Memory B cell (primary cell): ENCODE measurements at regions not wholly inside any gene's neighbourhood (a gene's known extent, or its start where the extent isn't known, plus 50 kb on each side); places are given as distances from the start of the nearest gene placed in this dataset.

Experiments
- ATAC-seq: fragments of 150-1000 bp; cut with Tn5 transposase; 2 replicates; pipeline ENCODE4 v1.10.0; 2021; ENCODE audit warnings: low read depth, mild to moderate bottlenecking, moderate library complexity
- DNase-seq, 2 donors: peaks; one replicate each; pipeline ENCODE4 v3.0.0; 2022; ENCODE audit warnings: low spot score in 2 of 2
- H3K27ac Mint-ChIP-seq: one replicate; pipeline ENCODE4 v1.8.0; 2022; ENCODE audit warnings: mild to moderate bottlenecking, moderate library complexity, mixed read lengths
- H3K27me3 Mint-ChIP-seq: one replicate; pipeline ENCODE4 v1.8.0; 2022; ENCODE audit warnings: mixed read lengths
- H3K36me3 Mint-ChIP-seq: one replicate; pipeline ENCODE4 v1.8.0; 2022; ENCODE audit warnings: mild to moderate bottlenecking, mixed read lengths
- H3K4me1 Mint-ChIP-seq: one replicate; pipeline ENCODE4 v1.8.0; 2022; ENCODE audit warnings: mixed read lengths
- H3K4me3 Mint-ChIP-seq: one replicate; pipeline ENCODE4 v1.8.0; 2022; ENCODE audit warnings: mild to moderate bottlenecking, moderate library complexity, mixed read lengths
- H3K9me3 Mint-ChIP-seq: one replicate; pipeline ENCODE4 v1.8.0; 2022; ENCODE audit warnings: mixed read lengths

DNA sequence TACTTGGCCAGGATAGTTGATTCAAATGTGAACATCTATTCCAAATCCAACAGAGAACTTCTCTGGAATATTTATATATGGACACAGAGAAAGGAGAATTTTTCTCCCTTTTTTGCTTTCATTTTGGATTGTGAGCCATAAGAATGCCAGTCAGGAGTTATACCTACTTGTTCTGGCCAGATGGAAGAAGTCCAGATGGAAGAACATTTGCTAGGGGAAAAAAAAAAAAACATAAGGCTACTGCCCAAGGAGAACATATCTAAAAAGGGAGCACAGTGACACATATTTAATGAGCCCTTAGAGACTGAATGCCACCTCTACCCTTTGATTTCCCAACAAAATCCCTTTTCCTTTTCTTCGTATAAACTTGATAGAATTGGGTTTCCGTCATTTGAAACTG, 61.7 kb upstream of the PPP2R2B start:
- DNase-seq (no peak), ATAC-seq (no peak)
- Mint-ChIP-seq H3K27ac (no peak overlapping the region), H3K27me3 (no peaks in the 10 kb centered on the region), H3K36me3 (no peaks in the 10 kb centered on the region), H3K4me1 (no peaks in the 10 kb centered on the region), H3K9me3 (peaks cover 1% of the 10 kb centered on the region), H3K4me3 (no peak overlapping the region)

DNA sequence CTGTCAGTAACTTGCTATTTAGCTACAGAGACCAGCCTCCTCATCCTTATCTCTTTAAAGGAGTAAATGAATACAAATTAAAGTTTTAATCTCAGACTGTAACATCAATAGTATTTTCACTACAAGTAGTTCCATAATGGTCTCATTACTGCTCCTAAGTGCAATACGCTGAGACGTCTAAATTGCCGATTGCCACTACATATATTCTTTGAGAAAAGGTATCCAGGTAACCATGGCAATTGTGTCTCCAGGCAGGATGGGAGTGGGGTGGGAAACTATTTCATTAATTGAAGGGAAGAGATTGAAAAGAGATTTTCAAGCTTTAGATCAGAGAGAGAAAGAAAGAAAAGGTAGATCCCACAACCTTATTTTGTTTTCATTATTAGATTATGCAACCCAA, 65.5 kb upstream of the PPP2R2B start:
- H3K27ac Mint-ChIP-seq: no peak overlapping the region
- H3K27me3 Mint-ChIP-seq: no peaks in the 10 kb centered on the region
- H3K4me1 Mint-ChIP-seq: no peaks in the 10 kb centered on the region

DNA sequence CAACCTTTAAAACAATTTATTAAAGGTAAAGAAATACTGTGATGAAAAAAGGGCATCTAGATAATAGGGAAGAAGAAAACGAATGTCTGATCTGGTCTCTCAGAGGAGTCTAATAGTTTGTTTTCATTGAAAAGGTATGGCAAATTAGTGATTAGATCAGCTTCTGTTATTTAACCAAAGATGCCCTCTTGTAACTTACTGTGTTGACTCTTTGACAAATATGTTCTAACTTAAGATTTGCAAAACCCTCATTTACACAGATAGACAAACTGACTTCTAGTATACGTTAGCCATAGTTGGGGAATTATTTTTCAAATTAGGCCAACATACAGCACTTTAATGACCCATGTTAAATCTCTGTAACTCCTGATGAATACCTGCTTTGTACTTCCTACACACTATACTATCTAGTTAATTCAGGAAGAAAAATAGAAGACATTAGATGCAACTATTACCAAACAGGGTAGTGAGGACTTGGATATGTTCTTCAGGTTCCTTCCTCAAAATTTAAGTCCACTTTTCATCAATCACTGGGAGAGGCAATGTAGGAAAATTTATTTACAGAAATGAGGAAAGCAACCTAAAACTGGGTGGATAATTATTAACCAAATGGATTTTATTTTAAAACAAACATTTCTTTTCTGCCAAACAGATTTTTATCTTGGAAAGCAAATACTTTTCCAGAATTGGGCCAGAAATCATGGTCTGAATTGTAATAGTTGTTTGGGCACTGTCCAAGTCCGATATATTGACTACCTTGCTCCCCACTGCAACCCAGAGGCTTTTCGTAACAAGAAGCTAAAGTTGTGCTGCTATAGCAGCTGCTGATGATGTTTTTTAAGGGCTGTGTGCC, 66.4 kb upstream of the PPP2R2B start:
- Mint-ChIP-seq H3K4me3 (no peak overlapping the region), H3K9me3 (peaks cover 1% of the 10 kb centered on the region), H3K27me3 (peaks cover 2% of the 10 kb centered on the region), H3K4me1 (no peaks in the 10 kb centered on the region), H3K27ac (no peak overlapping the region), H3K36me3 (no peaks in the 10 kb centered on the region)
- DNase-seq: no peak
- ATAC-seq: no peak

More for the DNA sequence above, 65.5 kb upstream of the PPP2R2B start:
- peaks cover 1% of the 10 kb centered on the region for H3K9me3 Mint-ChIP-seq
- H3K4me3 Mint-ChIP-seq: no peak overlapping the region
- DNase-seq: no peak
- no peaks in the 10 kb centered on the region for H3K36me3 Mint-ChIP-seq
- no peak for ATAC-seq

DNA sequence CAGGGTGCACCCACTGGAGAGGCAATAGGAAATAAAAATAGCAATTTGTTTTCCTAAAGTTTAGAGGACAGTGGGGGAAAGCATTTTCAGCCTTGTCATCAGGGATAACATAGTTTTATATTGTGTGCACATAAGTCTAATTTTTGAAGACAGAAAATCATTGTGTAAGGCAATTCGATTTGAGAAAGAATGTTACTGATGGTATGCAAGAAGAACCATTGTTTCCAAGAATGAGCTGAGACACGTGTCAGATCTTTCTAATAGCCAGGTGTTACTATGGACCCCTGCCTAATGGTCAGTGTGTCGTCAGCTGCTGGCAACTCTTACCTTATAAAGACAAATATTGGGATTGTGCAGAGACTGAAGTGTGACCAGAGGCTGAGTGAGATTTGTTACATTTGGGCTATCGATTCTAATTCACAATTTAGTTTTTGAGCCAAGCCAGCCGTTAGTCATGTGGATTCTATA, 67.1 kb upstream of the PPP2R2B start:
- H3K9me3 Mint-ChIP-seq: peaks cover 1% of the 10 kb centered on the region
- H3K27ac Mint-ChIP-seq: no peak overlapping the region
- H3K4me3 Mint-ChIP-seq: no peak overlapping the region
- ATAC-seq (no peak), DNase-seq (no peak)
- peaks cover 2% of the 10 kb centered on the region for H3K27me3 Mint-ChIP-seq
- H3K36me3 Mint-ChIP-seq: no peaks in the 10 kb centered on the region
- no peaks in the 10 kb centered on the region for H3K4me1 Mint-ChIP-seq

DNA sequence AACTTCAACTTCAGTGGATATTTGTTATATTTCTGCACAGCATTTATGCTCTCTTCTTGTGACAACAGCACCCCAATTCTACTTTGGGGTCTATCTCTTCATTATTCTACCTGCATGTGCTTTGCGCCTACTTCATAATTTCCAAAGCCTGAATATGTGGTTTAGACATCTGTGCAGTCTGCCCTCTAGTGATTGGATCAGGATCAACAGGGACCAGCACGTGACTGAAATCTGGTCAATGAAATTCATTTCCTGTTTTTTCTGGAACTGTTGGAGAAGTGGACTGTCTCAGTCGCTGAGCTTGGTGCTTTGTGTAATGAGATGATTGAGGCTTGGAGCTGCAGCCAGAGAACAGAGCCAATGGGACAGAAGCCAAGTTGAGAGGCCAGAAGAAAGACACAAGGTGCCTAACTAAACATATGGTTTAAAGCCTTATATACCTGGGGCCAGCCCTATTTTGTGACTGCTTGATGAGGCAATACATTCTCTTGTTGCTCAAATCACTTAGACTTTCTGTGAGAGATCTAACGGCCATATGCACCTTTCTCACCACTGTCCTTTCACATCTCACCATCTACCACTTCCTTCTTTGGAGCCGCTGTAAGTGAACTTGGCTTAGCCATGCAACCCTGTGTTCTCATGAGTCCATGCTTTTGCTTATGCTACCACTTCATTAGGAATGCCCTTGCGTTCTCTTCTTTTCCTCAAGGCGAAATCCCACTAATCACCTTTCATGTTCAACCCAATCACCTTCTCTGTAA, 68.8 kb upstream of the PPP2R2B start:
- DNase-seq (no peak), ATAC-seq (no peak)
- no peaks in the 10 kb centered on the region for H3K36me3 Mint-ChIP-seq
- peaks cover 2% of the 10 kb centered on the region for H3K27me3 Mint-ChIP-seq
- H3K4me3 Mint-ChIP-seq: no peak overlapping the region
- no peaks in the 10 kb centered on the region for H3K9me3 Mint-ChIP-seq
- no peak overlapping the region for H3K27ac Mint-ChIP-seq
- H3K4me1 Mint-ChIP-seq: no peaks in the 10 kb centered on the region

DNA sequence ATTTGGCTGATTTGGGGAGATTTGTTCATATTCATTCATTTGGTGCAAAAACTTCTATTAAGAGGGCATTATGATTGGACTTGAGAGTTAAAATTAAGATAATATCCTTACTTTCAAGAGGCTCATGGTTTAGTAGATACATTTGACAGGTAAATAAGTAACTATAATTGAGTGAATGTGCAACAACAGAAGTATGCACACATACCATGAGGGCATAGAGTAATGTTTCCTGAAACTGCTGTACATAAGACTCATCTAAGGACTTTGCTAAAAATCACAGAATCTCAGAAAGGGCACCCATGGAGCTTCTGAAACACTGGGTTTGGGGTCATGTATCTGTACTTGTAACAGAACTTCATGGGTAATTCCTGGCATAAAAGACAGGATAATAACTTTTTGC, 70.1 kb upstream of the PPP2R2B start:
- Mint-ChIP-seq H3K27me3 (peaks cover 2% of the 10 kb centered on the region), H3K27ac (no peak overlapping the region), H3K4me3 (no peak overlapping the region), H3K36me3 (no peaks in the 10 kb centered on the region), H3K4me1 (no peaks in the 10 kb centered on the region), H3K9me3 (no peaks in the 10 kb centered on the region)
- DNase-seq (no peak), ATAC-seq (no peak)

DNA sequence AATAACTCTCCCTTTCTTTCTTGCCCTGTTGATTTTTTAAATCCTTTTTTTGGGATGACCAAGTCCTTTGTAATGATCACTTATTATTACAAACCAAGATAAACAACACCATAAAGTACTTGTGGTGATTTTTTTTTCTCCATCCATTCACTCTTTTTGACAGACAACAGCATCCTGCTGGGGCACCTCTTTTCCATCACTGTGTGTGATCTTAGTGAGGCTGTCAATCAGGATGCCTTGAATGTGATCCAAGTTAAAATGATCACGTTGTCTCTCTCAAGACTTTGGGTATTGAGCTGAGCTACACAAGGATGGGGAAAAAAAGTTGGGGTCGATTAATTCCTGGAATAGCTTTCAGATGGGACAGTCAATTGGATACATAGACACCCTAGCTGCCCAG, 73.6 kb upstream of the PPP2R2B start:
- Mint-ChIP-seq H3K27ac (no peak overlapping the region), H3K9me3 (no peaks in the 10 kb centered on the region), H3K4me3 (no peak overlapping the region), H3K27me3 (peaks cover 2% of the 10 kb centered on the region), H3K4me1 (no peaks in the 10 kb centered on the region), H3K36me3 (no peaks in the 10 kb centered on the region)
- ATAC-seq (no peak), DNase-seq (no peak)

DNA sequence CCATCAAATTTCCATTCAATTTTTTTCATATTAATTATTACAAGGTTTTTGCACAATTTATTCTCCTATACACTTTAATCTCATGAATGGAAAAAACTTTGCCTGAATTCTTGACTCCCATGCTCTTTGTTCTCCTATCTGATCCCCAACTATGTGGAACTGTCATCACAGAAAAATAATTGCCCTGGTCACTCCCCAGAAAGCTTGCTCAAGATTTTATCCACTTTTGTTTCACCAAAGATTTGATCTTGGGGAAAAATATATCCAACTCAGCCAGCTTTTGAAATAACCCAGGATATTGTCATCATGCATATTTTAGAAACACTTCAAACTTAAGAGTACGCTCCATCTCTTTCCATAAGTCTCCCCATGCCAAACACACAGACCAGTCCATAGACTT, 77.7 kb upstream of the PPP2R2B start:
- Mint-ChIP-seq H3K36me3 (no peaks in the 10 kb centered on the region), H3K9me3 (no peaks in the 10 kb centered on the region), H3K27me3 (no peaks in the 10 kb centered on the region), H3K27ac (no peak overlapping the region), H3K4me1 (no peaks in the 10 kb centered on the region), H3K4me3 (no peak overlapping the region)
- DNase-seq (no peak), ATAC-seq (no peak)

DNA sequence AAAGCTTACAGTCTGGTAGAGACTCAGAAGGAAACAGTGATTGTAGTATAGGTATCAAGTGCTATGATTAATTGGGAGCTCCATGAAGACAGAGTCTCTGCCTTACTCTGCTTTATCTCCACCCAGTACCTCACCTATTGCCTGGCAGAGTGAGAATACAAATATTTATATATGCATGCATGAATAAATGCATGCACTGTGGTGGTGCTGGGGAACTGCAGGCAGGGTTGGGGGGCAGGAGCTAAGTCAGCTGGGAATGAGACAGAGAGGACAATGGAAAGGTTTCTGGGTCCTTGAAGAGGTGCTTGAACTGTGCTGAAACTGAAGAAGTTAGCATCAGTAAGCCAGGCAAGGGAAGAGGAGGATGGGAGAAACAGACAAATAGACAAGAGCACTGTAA, 80.8 kb upstream of the PPP2R2B start:
- ATAC-seq: no peak
- H3K36me3 Mint-ChIP-seq: no peaks in the 10 kb centered on the region
- no peaks in the 10 kb centered on the region for H3K4me1 Mint-ChIP-seq
- H3K9me3 Mint-ChIP-seq: no peaks in the 10 kb centered on the region
- H3K4me3 Mint-ChIP-seq: no peak overlapping the region
- no peaks in the 10 kb centered on the region for H3K27me3 Mint-ChIP-seq
- no peak overlapping the region for H3K27ac Mint-ChIP-seq
- DNase-seq: no peak

DNA sequence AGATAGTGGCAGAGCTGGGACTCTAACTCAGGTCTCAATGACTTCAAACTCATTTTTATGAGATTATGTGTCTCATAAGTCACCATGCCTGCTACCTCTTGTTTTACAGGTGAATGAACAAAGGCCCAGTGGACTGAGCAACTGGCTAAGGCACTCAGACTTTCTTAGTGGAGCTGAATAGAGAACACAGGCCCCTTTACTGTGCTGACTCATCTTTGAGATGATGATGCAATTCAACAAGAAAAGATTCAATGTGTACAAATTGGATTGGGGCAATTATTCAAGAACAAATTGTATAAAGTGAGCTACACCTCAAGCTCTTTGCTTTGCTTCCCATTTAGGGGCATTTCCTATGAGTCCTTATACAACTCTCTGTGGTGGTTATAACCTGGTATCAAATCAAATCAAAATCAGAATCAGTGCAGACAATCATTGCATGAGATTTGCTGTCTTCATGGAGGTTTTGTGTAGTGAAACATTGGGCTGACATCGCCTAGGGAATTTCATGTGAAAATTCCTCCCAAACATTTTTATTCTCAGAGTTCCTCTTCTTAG, 84.3 kb upstream of the PPP2R2B start:
- H3K4me1 Mint-ChIP-seq: no peaks in the 10 kb centered on the region
- H3K36me3 Mint-ChIP-seq: no peaks in the 10 kb centered on the region
- no peak for ATAC-seq
- H3K27me3 Mint-ChIP-seq: no peaks in the 10 kb centered on the region
- no peak for DNase-seq
- no peak overlapping the region for H3K4me3 Mint-ChIP-seq
- H3K9me3 Mint-ChIP-seq: no peaks in the 10 kb centered on the region
- H3K27ac Mint-ChIP-seq: no peak overlapping the region

DNA sequence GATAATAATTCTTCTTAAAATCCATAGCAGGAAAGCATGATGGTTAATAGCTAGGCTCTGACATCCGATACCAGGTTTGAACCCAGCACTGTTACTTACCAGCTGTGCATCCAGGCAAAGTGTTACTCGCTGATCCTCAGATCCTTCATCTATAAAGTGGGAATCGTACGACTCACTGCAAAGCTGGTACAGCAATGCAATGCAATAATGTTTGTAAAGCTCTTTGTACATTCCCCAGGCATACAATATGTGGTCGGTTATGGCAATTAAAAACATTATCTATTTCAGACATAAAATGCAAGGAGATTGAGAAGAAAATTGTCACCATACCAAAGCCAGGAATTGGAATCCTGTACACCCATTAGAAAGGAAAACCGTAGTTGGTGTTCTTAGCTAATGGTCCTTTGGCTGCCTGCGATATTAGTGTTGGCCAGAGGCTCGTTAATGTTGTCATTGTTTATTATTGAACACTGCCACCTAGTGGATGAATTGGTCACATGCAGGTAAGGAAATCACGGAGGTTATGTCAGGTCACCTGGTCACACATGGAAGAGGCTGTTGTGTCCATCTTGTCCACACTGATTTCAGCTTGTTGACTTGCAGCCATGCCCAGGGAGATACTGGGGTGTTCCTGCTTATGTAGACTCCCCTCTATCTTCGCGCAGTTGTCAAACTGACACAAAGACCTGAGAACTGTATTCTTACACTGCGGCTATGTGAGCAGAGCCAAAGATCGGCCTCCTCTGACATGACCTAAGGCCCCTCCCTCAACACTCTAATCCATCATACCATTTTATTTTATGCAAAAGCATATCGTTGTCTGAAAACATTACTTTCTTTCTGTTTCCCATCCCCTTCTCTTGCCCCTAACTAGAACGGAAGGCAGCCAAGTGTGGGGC, 87.5 kb upstream of the PPP2R2B start:
- no peak overlapping the region for H3K27ac Mint-ChIP-seq
- peak; percentile 63 for ATAC-seq
- peak; percentile 31 to 41 for DNase-seq
- H3K4me1 Mint-ChIP-seq: no peaks in the 10 kb centered on the region
- H3K27me3 Mint-ChIP-seq: no peaks in the 10 kb centered on the region
- no peaks in the 10 kb centered on the region for H3K9me3 Mint-ChIP-seq
- H3K36me3 Mint-ChIP-seq: no peaks in the 10 kb centered on the region
- H3K4me3 Mint-ChIP-seq: no peak overlapping the region

DNA sequence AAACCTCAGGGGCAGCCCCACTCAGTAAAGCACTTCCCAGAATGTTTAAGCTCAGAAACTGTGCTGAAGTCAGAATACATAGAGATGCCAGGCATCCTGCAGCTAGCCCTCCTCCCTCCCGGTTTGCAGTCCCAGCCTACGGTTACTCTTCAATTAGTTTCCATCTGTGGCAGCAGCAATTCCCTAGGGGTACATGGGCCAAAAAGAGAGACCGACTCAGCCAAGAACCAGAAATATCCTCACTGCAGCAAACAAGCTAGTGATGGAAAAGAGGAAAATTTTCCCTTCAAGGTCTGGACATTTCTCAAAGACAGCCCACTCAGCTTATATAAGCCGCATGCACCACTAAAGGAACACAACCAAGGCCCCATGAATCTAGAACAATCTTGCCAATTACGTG, 89.1 kb upstream of the PPP2R2B start:
- Mint-ChIP-seq H3K4me1 (no peaks in the 10 kb centered on the region), H3K27me3 (no peaks in the 10 kb centered on the region), H3K9me3 (no peaks in the 10 kb centered on the region), H3K36me3 (no peaks in the 10 kb centered on the region), H3K4me3 (no peak overlapping the region), H3K27ac (no peak overlapping the region)
- no peak for DNase-seq
- ATAC-seq: no peak

DNA sequence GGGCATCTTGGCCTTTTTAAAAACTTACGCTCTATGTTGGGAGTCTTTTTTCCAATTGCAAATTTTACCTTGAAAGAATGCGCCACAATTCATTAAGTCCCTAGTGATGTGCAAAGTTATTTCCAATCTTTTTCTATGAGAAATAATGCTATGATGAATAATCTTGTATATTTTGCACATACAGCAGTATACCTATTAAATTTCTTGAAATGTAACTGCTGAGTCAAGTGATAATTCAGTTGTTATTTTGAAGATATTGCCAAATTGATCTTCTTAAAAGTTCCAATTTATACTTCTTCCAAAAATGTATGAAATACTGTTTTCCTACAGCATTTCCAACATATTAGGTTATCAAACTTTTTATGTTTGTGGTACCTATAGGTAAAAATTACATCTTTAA, 92.8 kb upstream of the PPP2R2B start:
- H3K36me3 Mint-ChIP-seq: no peaks in the 10 kb centered on the region
- no peak for ATAC-seq
- no peaks in the 10 kb centered on the region for H3K4me1 Mint-ChIP-seq
- no peaks in the 10 kb centered on the region for H3K9me3 Mint-ChIP-seq
- DNase-seq: no peak
- H3K27ac Mint-ChIP-seq: no peak overlapping the region
- no peak overlapping the region for H3K4me3 Mint-ChIP-seq
- no peaks in the 10 kb centered on the region for H3K27me3 Mint-ChIP-seq

DNA sequence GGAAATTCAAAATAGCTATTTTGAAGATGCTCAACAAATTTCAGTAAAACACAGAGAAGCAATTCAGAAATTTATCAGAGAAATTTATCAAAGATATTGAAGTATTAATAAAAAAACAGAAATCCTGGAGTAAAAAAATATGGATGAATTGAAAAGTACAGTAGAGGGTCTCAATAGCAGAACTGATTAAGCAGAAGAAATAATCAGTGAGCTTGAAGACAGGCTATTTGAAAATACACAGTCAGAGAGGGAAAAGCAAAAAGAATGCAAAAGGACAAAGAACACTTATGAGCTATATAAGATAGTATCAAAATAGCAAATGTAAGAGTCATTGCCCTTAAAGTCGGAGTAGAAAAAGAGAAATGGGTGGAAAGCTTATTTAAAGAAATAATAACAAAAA, 107.9 kb upstream of the PPP2R2B start:
- no peak overlapping the region for H3K27ac Mint-ChIP-seq
- peaks cover 2% of the 10 kb centered on the region for H3K27me3 Mint-ChIP-seq
- DNase-seq (no peak), ATAC-seq (no peak)
- H3K36me3 Mint-ChIP-seq: no peaks in the 10 kb centered on the region
- H3K4me3 Mint-ChIP-seq: no peak overlapping the region
- H3K4me1 Mint-ChIP-seq: no peaks in the 10 kb centered on the region
- H3K9me3 Mint-ChIP-seq: peaks cover 17% of the 10 kb centered on the region
